Ovary (tissue), 3 donors: ENCODE measurements at regions not wholly inside any gene's neighbourhood (a gene's known extent, or its start where the extent isn't known, plus 50 kb on each side); places are given as distances from the start of the nearest gene placed in this dataset.

Experiments used
- POLR2A ChIP-seq: fragments of 450-650 bp; IDR thresholded peaks from one replicate; pipeline ENCODE4 v1.6.1; 2017; ENCODE audit warnings: antibody characterized with exemption, mild to moderate bottlenecking, moderate library complexity
- TF ChIP-seq, protein P1 (sequence below), 3 donors: fragments of 450-650 bp in 2 of 3; fragments of 200-600 bp in 1 of 3; IDR thresholded peaks; one replicate each; pipeline versions ENCODE4 v1.5.1 to v1.8.0; 2016 to 2022; ENCODE audit warnings: antibody characterized with exemption in 3 of 3, mild to moderate bottlenecking in 1 of 3
- donor health status: DM: no; HTN: no; CAD: no.

DNA sequence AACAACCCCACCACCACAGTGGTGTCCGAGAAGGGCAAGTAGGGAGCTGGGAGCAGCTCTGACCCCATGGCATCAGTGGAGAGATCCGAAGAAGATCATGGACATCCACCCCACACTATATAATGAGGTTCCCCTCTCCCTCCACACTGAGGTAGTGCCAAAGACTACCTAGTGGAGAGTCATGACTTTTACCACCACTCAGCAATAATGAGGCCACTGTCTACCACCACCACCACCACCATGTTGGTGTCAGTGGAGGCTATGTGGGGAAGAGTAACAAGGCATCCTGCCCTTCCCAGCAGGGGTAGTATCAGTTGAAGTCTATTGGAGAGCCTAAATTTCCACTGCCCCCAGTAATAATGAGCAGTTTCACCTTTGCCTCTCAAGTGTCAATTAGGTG lies 321.7 kb upstream of the ZC3H15 start:
- TF ChIP-seq, protein P1, sequence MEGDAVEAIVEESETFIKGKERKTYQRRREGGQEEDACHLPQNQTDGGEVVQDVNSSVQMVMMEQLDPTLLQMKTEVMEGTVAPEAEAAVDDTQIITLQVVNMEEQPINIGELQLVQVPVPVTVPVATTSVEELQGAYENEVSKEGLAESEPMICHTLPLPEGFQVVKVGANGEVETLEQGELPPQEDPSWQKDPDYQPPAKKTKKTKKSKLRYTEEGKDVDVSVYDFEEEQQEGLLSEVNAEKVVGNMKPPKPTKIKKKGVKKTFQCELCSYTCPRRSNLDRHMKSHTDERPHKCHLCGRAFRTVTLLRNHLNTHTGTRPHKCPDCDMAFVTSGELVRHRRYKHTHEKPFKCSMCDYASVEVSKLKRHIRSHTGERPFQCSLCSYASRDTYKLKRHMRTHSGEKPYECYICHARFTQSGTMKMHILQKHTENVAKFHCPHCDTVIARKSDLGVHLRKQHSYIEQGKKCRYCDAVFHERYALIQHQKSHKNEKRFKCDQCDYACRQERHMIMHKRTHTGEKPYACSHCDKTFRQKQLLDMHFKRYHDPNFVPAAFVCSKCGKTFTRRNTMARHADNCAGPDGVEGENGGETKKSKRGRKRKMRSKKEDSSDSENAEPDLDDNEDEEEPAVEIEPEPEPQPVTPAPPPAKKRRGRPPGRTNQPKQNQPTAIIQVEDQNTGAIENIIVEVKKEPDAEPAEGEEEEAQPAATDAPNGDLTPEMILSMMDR (IDR thresholded peaks at IDR 0.05): no peak
- TF ChIP-seq POLR2A: no peak
